C4-2B (cell line): ENCODE measurements at regions not wholly inside any gene's neighbourhood (a gene's known extent, or its start where the extent isn't known, plus 50 kb on each side); places are given as distances from the start of the nearest gene placed in this dataset.

Source experiments
- CTCF ChIP-seq: fragments of 450-650 bp; conservative IDR thresholded peaks from 2 replicates; pipeline ENCODE4 v1.5.1; 2017; ENCODE audit warnings: mild to moderate bottlenecking
- ZFX ChIP-seq: fragments of 450-650 bp; IDR thresholded peaks from 2 replicates; pipeline ENCODE4 v1.6.1; 2017

- TF ChIP-seq CTCF (no peak), ZFX (no peak)
Measured at GRCh38 chr4:111136967-111137366, 514.1 kb upstream of the PITX2 start.
